HG02973 (cell line): ENCODE measurements at regions not wholly inside any gene's neighbourhood (a gene's known extent, or its start where the extent isn't known, plus 50 kb on each side); places are given as distances from the start of the nearest gene placed in this dataset.

Source experiments
- ATAC-seq: cut with Tn5 transposase; IDR thresholded peaks from one replicate; pipeline ENCODE4 v1.9.1; 2021; ENCODE audit warnings: moderate library complexity; ENCODE audit not compliant: unreplicated experiment

- ATAC-seq, result no peak
Observed at GRCh38 chr6:98260382-98260781, 574.0 kb upstream of the POU3F2 start.

- no peak for ATAC-seq
Observed at GRCh38 chr6:98272060-98272459, 562.3 kb upstream of the POU3F2 start.

- ATAC-seq, result no peak
Observed at GRCh38 chr6:98274691-98275090, 559.7 kb upstream of the POU3F2 start.

GRCh38 chr6:98280492-98280891 lies 553.9 kb upstream of the POU3F2 start:
- ATAC-seq, result no peak

- ATAC-seq, result no peak
Observed at GRCh38 chr6:98286620-98287019, 547.8 kb upstream of the POU3F2 start.

- ATAC-seq, result no peak
Observed at GRCh38 chr6:98287876-98288275, 546.5 kb upstream of the POU3F2 start.

GRCh38 chr6:98292810-98293209 lies 541.6 kb upstream of the POU3F2 start:
- ATAC-seq, result no peak

GRCh38 chr6:98295515-98296175 lies 538.7 kb upstream of the POU3F2 start:
- ATAC-seq, result no peak

GRCh38 chr6:98308564-98308963 lies 525.8 kb upstream of the POU3F2 start:
- ATAC-seq, result no peak

GRCh38 chr6:98310443-98310842 lies 523.9 kb upstream of the POU3F2 start:
- ATAC-seq, result no peak

- ATAC-seq, result peak; percentile 86
Observed at GRCh38 chr6:98323605-98324004, 510.8 kb upstream of the POU3F2 start.

- no peak for ATAC-seq
Observed at GRCh38 chr6:98324446-98324845, 509.9 kb upstream of the POU3F2 start.

- ATAC-seq, result no peak
Observed at GRCh38 chr6:98325366-98325765, 509.0 kb upstream of the POU3F2 start.

- no peak for ATAC-seq
Observed at GRCh38 chr6:98333273-98333672, 501.1 kb upstream of the POU3F2 start.

- ATAC-seq, result no peak
Observed at GRCh38 chr6:98335594-98335993, 498.8 kb upstream of the POU3F2 start.

- ATAC-seq, result no peak
Observed at GRCh38 chr6:98339506-98339905, 494.9 kb upstream of the POU3F2 start.

- ATAC-seq, result no peak
Observed at GRCh38 chr6:98343004-98343403, 491.4 kb upstream of the POU3F2 start.

- no peak for ATAC-seq
Observed at GRCh38 chr6:98343797-98344196, 490.6 kb upstream of the POU3F2 start.

- ATAC-seq, result no peak
Observed at GRCh38 chr6:98352348-98352747, 482.0 kb upstream of the POU3F2 start.

GRCh38 chr6:98358173-98358572 lies 476.2 kb upstream of the POU3F2 start:
- ATAC-seq, result no peak

GRCh38 chr6:98366371-98366770 lies 468.0 kb upstream of the POU3F2 start:
- ATAC-seq, result no peak

GRCh38 chr6:98380589-98380988 lies 453.8 kb upstream of the POU3F2 start:
- ATAC-seq, result no peak

GRCh38 chr6:98382246-98382645 lies 452.1 kb upstream of the POU3F2 start:
- no peak for ATAC-seq
